ENCODE measurements at regions not wholly inside any gene's neighbourhood (a gene's known extent, or its start where the extent isn't known, plus 50 kb on each side); places are given as distances from the start of the nearest gene placed in this dataset.

GRCh38 chr6:113329942-113330635, 527.1 kb upstream of the MARCKS start:
- H3K4me3 ChIP-seq (ENCODE audit: low read depth, low read length) = no peak overlapping the region
- POLR2A ChIA-PET = no interaction called here
- no peak for DNase-seq (ENCODE audit: low read depth, low spot score)
- no peak for TF ChIP-seq CTCF (IDR thresholded peaks at IDR 0.05; ENCODE audit: insufficient read depth, low read length, missing control alignments)
- CTCF ChIA-PET = interaction anchor here (0.8 to 1.1 kb wide), 2 partner anchors 11 to 24 kb away, joined by 3 to 4 read pairs; no protein-coding TSS in a partner anchor

- no peak for DNase-seq (ENCODE audit: low read depth, low spot score)
- TF ChIP-seq CTCF (IDR thresholded peaks at IDR 0.05; ENCODE audit: insufficient read depth, low read length, missing control alignments) = no peak
- POLR2A ChIA-PET = no interaction called here
- CTCF ChIA-PET = interaction anchor here (0.8 to 1.6 kb wide), 3 partner anchors 11 to 24 kb away, joined by 3 to 4 read pairs (median 4); no protein-coding TSS in a partner anchor
- H3K4me3 ChIP-seq (ENCODE audit: low read depth, low read length) = no peak overlapping the region
These were observed 526.6 kb upstream of the MARCKS start for GRCh38 chr6:113330636-113330946.

- TF ChIP-seq CTCF (IDR thresholded peaks at IDR 0.05; ENCODE audit: insufficient read depth, low read length, missing control alignments) = no peak
- no peak for DNase-seq (ENCODE audit: low read depth, low spot score)
- ChIA-PET CTCF (interaction anchor here (1.1 to 1.6 kb wide), 2 partner anchors 12 to 14 kb away, joined by 4 read pairs; no protein-coding TSS in a partner anchor), POLR2A (no interaction called here)
- no peak overlapping the region for H3K4me3 ChIP-seq (ENCODE audit: low read depth, low read length)
These were observed 526.1 kb upstream of the MARCKS start for GRCh38 chr6:113331021-113331420.

- ChIA-PET POLR2A (no interaction called here), CTCF (interaction anchor here (1.1 kb wide), 1 partner anchor 28 kb away, joined by 3 read pairs; no protein-coding TSS in a partner anchor)
- TF ChIP-seq CTCF (IDR thresholded peaks at IDR 0.05; ENCODE audit: insufficient read depth, low read length, missing control alignments) = no peak
- no peak for DNase-seq (ENCODE audit: low read depth, low spot score)
- no peak overlapping the region for H3K4me3 ChIP-seq (ENCODE audit: low read depth, low read length)
These were observed 518.5 kb upstream of the MARCKS start for GRCh38 chr6:113338644-113339043.

GRCh38 chr6:113339209-113339608, 517.9 kb upstream of the MARCKS start:
- POLR2A ChIA-PET = no interaction called here
- no peak overlapping the region for H3K4me3 ChIP-seq (ENCODE audit: low read depth, low read length)
- CTCF ChIA-PET = no interaction called here
- no peak for TF ChIP-seq CTCF (IDR thresholded peaks at IDR 0.05; ENCODE audit: insufficient read depth, low read length, missing control alignments)
- DNase-seq (ENCODE audit: low read depth, low spot score) = no peak

GRCh38 chr6:113340371-113340770, 516.8 kb upstream of the MARCKS start:
- no peak for DNase-seq (ENCODE audit: low read depth, low spot score)
- H3K4me3 ChIP-seq (ENCODE audit: low read depth, low read length) = no peak overlapping the region
- no peak for TF ChIP-seq CTCF (IDR thresholded peaks at IDR 0.05; ENCODE audit: insufficient read depth, low read length, missing control alignments)
- ChIA-PET CTCF (interaction anchor here (0.5 kb wide), 1 partner anchor 663 kb away, joined by 3 read pairs; no protein-coding TSS in a partner anchor), POLR2A (no interaction called here)
